DMS 273 (cell line): ENCODE measurements at regions not wholly inside any gene's neighbourhood (a gene's known extent, or its start where the extent isn't known, plus 50 kb on each side); places are given as distances from the start of the nearest gene placed in this dataset.

Experiments used
- DNase-seq: peaks from one replicate; lab custom pipeline; 2025; ENCODE audit not compliant: unreplicated experiment; lab: John Stamatoyannopoulos, UW

GRCh38 chr12:29991924-29992323 is 208.2 kb upstream of the TMTC1 start:
- DNase-seq, result no peak

GRCh38 chr12:29990971-29991370 is 207.2 kb upstream of the TMTC1 start:
- no peak for DNase-seq

- no peak for DNase-seq
Observed at GRCh38 chr12:29983851-29984250, 200.1 kb upstream of the TMTC1 start.

GRCh38 chr12:29980304-29980703 is 196.6 kb upstream of the TMTC1 start:
- DNase-seq, result no peak

GRCh38 chr12:29971446-29971845 is 187.7 kb upstream of the TMTC1 start:
- DNase-seq, result no peak

- no peak for DNase-seq
Observed at GRCh38 chr12:29970501-29970900, 186.8 kb upstream of the TMTC1 start.

GRCh38 chr12:29962276-29963035 is 178.7 kb upstream of the TMTC1 start:
- DNase-seq, result no peak

- no peak for DNase-seq
Observed at GRCh38 chr12:29961231-29961630, 177.5 kb upstream of the TMTC1 start.

- no peak for DNase-seq
Observed at GRCh38 chr12:29960122-29960521, 176.4 kb upstream of the TMTC1 start.

- no peak for DNase-seq
Observed at GRCh38 chr12:29957835-29958234, 174.1 kb upstream of the TMTC1 start.

GRCh38 chr12:29945904-29946303 is 162.2 kb upstream of the TMTC1 start:
- no peak for DNase-seq

GRCh38 chr12:29944269-29945000 is 160.7 kb upstream of the TMTC1 start:
- no peak for DNase-seq

GRCh38 chr12:29943683-29944082 is 159.9 kb upstream of the TMTC1 start:
- DNase-seq, result no peak

- DNase-seq, result no peak
Observed at GRCh38 chr12:29940811-29941210, 157.1 kb upstream of the TMTC1 start.

GRCh38 chr12:29930503-29930902 is 146.8 kb upstream of the TMTC1 start:
- DNase-seq, result no peak

- DNase-seq, result no peak
Observed at GRCh38 chr12:29929295-29929694, 145.6 kb upstream of the TMTC1 start.

GRCh38 chr12:29921307-29921706 is 137.6 kb upstream of the TMTC1 start:
- DNase-seq, result no peak

GRCh38 chr12:29908157-29908556 is 124.4 kb upstream of the TMTC1 start:
- no peak for DNase-seq

GRCh38 chr12:29907461-29907860 is 123.7 kb upstream of the TMTC1 start:
- DNase-seq, result no peak

GRCh38 chr12:29902043-29902442 is 118.3 kb upstream of the TMTC1 start:
- no peak for DNase-seq

- DNase-seq, result no peak
Observed at GRCh38 chr12:29901585-29901984, 117.8 kb upstream of the TMTC1 start.

GRCh38 chr12:29899212-29899931 is 115.6 kb upstream of the TMTC1 start:
- DNase-seq, result no peak
